Smooth muscle cell (in vitro differentiated cells): ENCODE measurements at regions not wholly inside any gene's neighbourhood (a gene's known extent, or its start where the extent isn't known, plus 50 kb on each side); places are given as distances from the start of the nearest gene placed in this dataset.

Experiments
- DNase-seq: peaks from one replicate; lab custom pipeline; 2025; ENCODE audit not compliant: unreplicated experiment; lab: John Stamatoyannopoulos, UW
- H2AFZ ChIP-seq: fragments of 200-600 bp; sonication (generic); 2 replicates; pipeline ENCODE4 v1.6.0; 2016; ENCODE audit warnings: antibody characterized with exemption, low read depth, mild to moderate bottlenecking
- H3F3A ChIP-seq: fragments of 200-600 bp; sonication (generic); 2 replicates; pipeline ENCODE4 v1.6.0; 2017; ENCODE audit warnings: antibody characterized with exemption, low read depth
- H3K27ac ChIP-seq: fragments of 200-600 bp; sonication (generic); 2 replicates; pipeline ENCODE4 v1.5.1; 2016; ENCODE audit warnings: low read depth, mild to moderate bottlenecking
- H3K27me3 ChIP-seq: fragments of 200-600 bp; sonication (generic); 2 replicates; pipeline ENCODE4 v1.6.1; 2016; ENCODE audit warnings: low read depth, mild to moderate bottlenecking
- H3K36me3 ChIP-seq: fragments of 200-600 bp; sonication (generic); 2 replicates; pipeline ENCODE4 v1.5.1; 2016; ENCODE audit warnings: low read depth
- H3K4me1 ChIP-seq: fragments of 200-600 bp; sonication (generic); 2 replicates; pipeline ENCODE4 v1.5.1; 2016; ENCODE audit warnings: low read depth
- H3K4me2 ChIP-seq: fragments of 200-600 bp; sonication (generic); 2 replicates; pipeline ENCODE4 v1.6.0; 2016; ENCODE audit warnings: mild to moderate bottlenecking
- H3K4me3 ChIP-seq: fragments of 200-600 bp; sonication (generic); 2 replicates; pipeline ENCODE4 v1.5.1; 2016; ENCODE audit warnings: mild to moderate bottlenecking
- H3K79me2 ChIP-seq: fragments of 200-600 bp; sonication (generic); 2 replicates; pipeline ENCODE4 v1.6.0; 2016; ENCODE audit warnings: low read depth, mild to moderate bottlenecking
- H3K9ac ChIP-seq: fragments of 200-600 bp; sonication (generic); 2 replicates; pipeline ENCODE4 v1.6.0; 2016; ENCODE audit warnings: low read depth
- H3K9me3 ChIP-seq: fragments of 200-600 bp; sonication (generic); replicated peaks from 2 replicates; pipeline ENCODE4 v1.5.1; 2016; ENCODE audit warnings: low read depth
- H4K20me1 ChIP-seq: fragments of 200-600 bp; sonication (generic); 2 replicates; pipeline ENCODE4 v1.6.0; 2016; ENCODE audit warnings: low read depth
- CTCF ChIP-seq: fragments of 200-600 bp; sonication (generic); IDR thresholded peaks from 2 replicates; pipeline ENCODE4 v1.5.1; 2017; ENCODE audit warnings: borderline replicate concordance, mild to moderate bottlenecking, antibody characterized with exemption; ENCODE audit not compliant: insufficient read depth, poor library complexity, severe bottlenecking
- WGBS: methylation state at CpG from one replicate; pipeline ENCODE4 v1.1.7; 2016; ENCODE audit warnings: low lambda C conversion rate; 5-methylcytosine and 5-hydroxymethylcytosine counted together

DNA sequence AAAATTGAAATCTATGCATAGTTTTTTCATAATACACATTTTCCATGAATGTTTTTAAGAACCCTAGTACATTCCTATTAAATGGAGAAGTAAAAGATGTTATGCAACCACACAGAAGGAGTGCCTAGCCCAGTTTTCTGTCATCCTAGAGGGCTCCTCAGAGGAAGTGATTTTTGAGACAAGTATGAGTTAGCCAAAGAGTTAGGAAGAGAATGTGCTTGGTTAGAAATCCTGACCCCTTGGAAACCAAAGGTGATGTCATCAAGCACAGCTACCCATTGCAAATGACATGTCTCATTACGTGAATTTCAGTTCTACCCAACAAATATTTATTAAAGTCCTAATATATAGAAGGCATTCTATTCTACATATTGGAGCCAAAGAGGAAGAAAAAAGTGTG lies 88.9 kb upstream of the TNFSF4 start:
- no peak overlapping the region for H3K4me3 ChIP-seq
- TF ChIP-seq CTCF = no peak
- H3F3A ChIP-seq = no peaks in the 10 kb centered on the region
- H3K4me2 ChIP-seq = no peak overlapping the region
- H3K36me3 ChIP-seq = no peaks in the 10 kb centered on the region
- no peaks in the 10 kb centered on the region for H3K79me2 ChIP-seq
- H2AFZ ChIP-seq = no peak overlapping the region
- H3K9me3 ChIP-seq = no peaks in the 10 kb centered on the region
- no peaks in the 10 kb centered on the region for H4K20me1 ChIP-seq
- no peak for DNase-seq
- H3K9ac ChIP-seq = no peak overlapping the region
- 55% methylated on average over 1 of the region's 1 CpG for WGBS
- H3K27me3 ChIP-seq = no peaks in the 10 kb centered on the region
- H3K27ac ChIP-seq = no peak overlapping the region
- H3K4me1 ChIP-seq = peaks cover 10% of the 10 kb centered on the region

DNA sequence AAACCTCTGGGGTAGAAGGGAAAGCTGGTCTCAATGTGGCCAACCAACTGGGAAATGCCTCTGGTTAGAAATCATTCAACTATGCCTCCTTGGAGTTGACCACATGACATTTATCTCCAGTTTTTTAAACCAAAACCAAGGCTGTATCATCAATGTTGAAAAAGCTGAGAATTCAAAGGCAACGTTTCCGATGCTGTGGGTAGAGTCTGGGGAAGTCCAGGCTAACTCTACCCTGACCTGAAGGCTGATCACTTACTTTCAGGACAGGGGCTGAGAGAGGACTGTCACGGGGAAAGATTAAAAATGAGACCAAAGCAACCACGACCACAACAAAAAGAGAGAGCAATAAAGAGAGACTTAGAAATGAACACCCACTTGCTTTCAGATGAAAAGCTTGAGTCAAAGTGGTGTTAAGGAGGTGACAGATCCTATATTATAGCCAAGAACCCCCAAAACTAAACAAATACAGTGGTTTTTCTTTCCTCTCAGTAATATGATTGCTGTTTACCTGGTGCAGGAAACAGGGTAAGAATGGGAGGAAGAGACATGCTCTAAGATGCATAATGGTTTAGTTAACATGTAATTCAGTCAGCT lies 90.8 kb upstream of the TNFSF4 start:
- DNase-seq = no peak
- Histone ChIP-seq H3K4me2 (no peak overlapping the region), H3K27ac (no peak overlapping the region), H4K20me1 (no peaks in the 10 kb centered on the region), H3K27me3 (no peaks in the 10 kb centered on the region), H3K79me2 (no peaks in the 10 kb centered on the region), H3K9me3 (no peaks in the 10 kb centered on the region), H2AFZ (no peak overlapping the region), H3K36me3 (no peaks in the 10 kb centered on the region), H3K9ac (no peak overlapping the region), H3K4me3 (no peak overlapping the region), H3F3A (no peaks in the 10 kb centered on the region), H3K4me1 (peaks cover 16% of the 10 kb centered on the region)
- TF ChIP-seq CTCF = no peak
- 62% methylated on average over 4 of the region's 4 CpGs for WGBS

GRCh38 chr1:173300061-173301044 lies 93.2 kb upstream of the TNFSF4 start:
- no peaks in the 10 kb centered on the region for H3F3A ChIP-seq
- H3K79me2 ChIP-seq = no peaks in the 10 kb centered on the region
- H3K9ac ChIP-seq = no peak overlapping the region
- no peak for DNase-seq
- H3K4me3 ChIP-seq = no peak overlapping the region
- no peaks in the 10 kb centered on the region for H3K9me3 ChIP-seq
- peaks cover 28% of the 10 kb centered on the region for H3K4me1 ChIP-seq
- H3K27ac ChIP-seq = no peak overlapping the region
- no peak overlapping the region for H3K4me2 ChIP-seq
- WGBS = 29% methylated on average over 5 of the region's 5 CpGs
- H2AFZ ChIP-seq = no peak overlapping the region
- no peak for TF ChIP-seq CTCF
- H3K36me3 ChIP-seq = no peaks in the 10 kb centered on the region
- H3K27me3 ChIP-seq = no peaks in the 10 kb centered on the region
- H4K20me1 ChIP-seq = no peaks in the 10 kb centered on the region
